Astrocyte (in vitro differentiated cells and primary cell): ENCODE measurements at regions not wholly inside any gene's neighbourhood (a gene's known extent, or its start where the extent isn't known, plus 50 kb on each side); places are given as distances from the start of the nearest gene placed in this dataset.

ENCODE experiments used
- DNase-seq: peaks from one replicate; pipeline ENCODE4 v3.0.0-alpha.2; 2010; ENCODE audit warnings: low read depth
- FAIRE-seq: peaks from 2 replicates; lab custom pipeline; 2011; peaks lifted over from hg19 to GRCh38; lab: Jason Lieb, UNC
- H2AFZ ChIP-seq: 2 replicates; pipeline ENCODE4 v1.6.0; 2012; ENCODE audit warnings: low read depth, low read length, inconsistent platforms
- H3K27ac ChIP-seq: 2 replicates; pipeline ENCODE4 v1.5.1; 2011; ENCODE audit warnings: low read depth, low read length, inconsistent platforms
- H3K27me3 ChIP-seq: 2 replicates; pipeline ENCODE4 v1.6.0; 2011; ENCODE audit warnings: low read length, inconsistent platforms; ENCODE audit not compliant: insufficient read depth
- H3K36me3 ChIP-seq: 2 replicates; pipeline ENCODE4 v1.5.1; 2011; ENCODE audit warnings: low read length, inconsistent platforms; ENCODE audit not compliant: insufficient read depth
- H3K4me1 ChIP-seq: 2 replicates; pipeline ENCODE4 v1.5.1; 2011; ENCODE audit warnings: low read length, inconsistent platforms; ENCODE audit not compliant: insufficient read depth
- H3K4me2 ChIP-seq: 2 replicates; pipeline ENCODE4 v1.6.0; 2012; ENCODE audit warnings: low read length, inconsistent platforms
- H3K4me3 ChIP-seq: 2 replicates; pipeline ENCODE4 v1.5.1; 2011; ENCODE audit warnings: low read depth, mild to moderate bottlenecking, low read length, inconsistent platforms; ENCODE audit not compliant: insufficient read depth
- H3K79me2 ChIP-seq: 2 replicates; pipeline ENCODE4 v1.6.0; 2012; ENCODE audit warnings: mild to moderate bottlenecking, low read length, inconsistent platforms; ENCODE audit not compliant: insufficient read depth
- H3K9ac ChIP-seq: 2 replicates; pipeline ENCODE4 v1.6.0; 2012; ENCODE audit warnings: mild to moderate bottlenecking, low read length, inconsistent platforms
- H3K9me3 ChIP-seq: 2 replicates; pipeline ENCODE4 v1.5.1; 2012; ENCODE audit warnings: low read depth, mild to moderate bottlenecking, low read length, inconsistent platforms; ENCODE audit not compliant: insufficient read depth
- H4K20me1 ChIP-seq: 2 replicates; pipeline ENCODE4 v1.6.0; 2012; ENCODE audit warnings: low read length, inconsistent platforms; ENCODE audit not compliant: insufficient read depth
- H3K27ac Mint-ChIP-seq: one replicate; pipeline ENCODE4 v1.8.0; 2021; ENCODE audit warnings: mild to moderate bottlenecking, mixed read lengths; ENCODE audit not compliant: unreplicated experiment
- H3K27me3 Mint-ChIP-seq: one replicate; pipeline ENCODE4 v1.8.0; 2021; ENCODE audit warnings: low read depth, mixed read lengths; ENCODE audit not compliant: unreplicated experiment
- H3K36me3 Mint-ChIP-seq: one replicate; pipeline ENCODE4 v1.8.0; 2021; ENCODE audit warnings: low read depth, mixed read lengths; ENCODE audit not compliant: unreplicated experiment
- H3K4me1 Mint-ChIP-seq: one replicate; pipeline ENCODE4 v1.8.0; 2021; ENCODE audit warnings: low read depth, mixed read lengths; ENCODE audit not compliant: unreplicated experiment
- H3K4me3 Mint-ChIP-seq: one replicate; pipeline ENCODE4 v1.8.0; 2021; ENCODE audit warnings: mild to moderate bottlenecking, moderate library complexity, mixed read lengths; ENCODE audit not compliant: unreplicated experiment
- H3K9me3 Mint-ChIP-seq: one replicate; pipeline ENCODE4 v1.8.0; 2021; ENCODE audit warnings: mild to moderate bottlenecking, mixed read lengths; ENCODE audit not compliant: unreplicated experiment
- CTCF ChIP-seq: IDR thresholded peaks from 2 replicates; pipeline ENCODE4 v1.5.1; 2011; ENCODE audit warnings: low read depth, mild to moderate bottlenecking, inconsistent platforms, low read length, moderate library complexity; ENCODE audit not compliant: insufficient read depth
- EZH2 ChIP-seq: IDR thresholded peaks from 2 replicates; pipeline ENCODE4 v1.6.1; 2012; ENCODE audit warnings: mild to moderate bottlenecking, low read length, inconsistent platforms; ENCODE audit not compliant: insufficient read depth

GRCh38 chr13:110780422-110780821 lies 66.9 kb downstream of the ING1 start:
- Histone ChIP-seq H3K27ac (no peak overlapping the region), H3K4me2 (no peak overlapping the region), H3K4me3 (no peak overlapping the region), H3K9me3 (peaks cover 5% of the 10 kb centered on the region), H3K27me3 (peaks cover 6% of the 10 kb centered on the region), H4K20me1 (no peaks in the 10 kb centered on the region), H3K4me1 (no peaks in the 10 kb centered on the region), H3K36me3 (no peaks in the 10 kb centered on the region), H2AFZ (no peak overlapping the region), H3K79me2 (no peaks in the 10 kb centered on the region), H3K9ac (no peak overlapping the region)
- TF ChIP-seq CTCF (no peak), EZH2 (no peak)
- H3K36me3 Mint-ChIP-seq, result no peaks in the 10 kb centered on the region
- peaks cover under 1% of the 10 kb centered on the region for H3K27me3 Mint-ChIP-seq
- FAIRE-seq (no peak), DNase-seq (no peak)
- H3K9me3 Mint-ChIP-seq, result peaks cover 14% of the 10 kb centered on the region
- no peak overlapping the region for H3K27ac Mint-ChIP-seq
- no peak overlapping the region for H3K4me3 Mint-ChIP-seq
- no peaks in the 10 kb centered on the region for H3K4me1 Mint-ChIP-seq

GRCh38 chr13:110782185-110782584 lies 68.7 kb downstream of the ING1 start:
- peaks cover 5% of the 10 kb centered on the region for H3K9me3 ChIP-seq
- no peak overlapping the region for H3K4me3 Mint-ChIP-seq
- H3K27ac Mint-ChIP-seq, result no peak overlapping the region
- H3K27me3 Mint-ChIP-seq, result peaks cover 2% of the 10 kb centered on the region
- H3K27me3 ChIP-seq, result peaks cover 6% of the 10 kb centered on the region
- DNase-seq, result no peak
- no peaks in the 10 kb centered on the region for H3K4me1 ChIP-seq
- no peak overlapping the region for H3K4me2 ChIP-seq
- no peaks in the 10 kb centered on the region for H3K36me3 Mint-ChIP-seq
- H3K4me1 Mint-ChIP-seq, result no peaks in the 10 kb centered on the region
- no peaks in the 10 kb centered on the region for H4K20me1 ChIP-seq
- H3K4me3 ChIP-seq, result no peak overlapping the region
- FAIRE-seq, result no peak
- TF ChIP-seq CTCF, result no peak
- TF ChIP-seq EZH2, result no peak
- no peak overlapping the region for H3K27ac ChIP-seq
- H3K9ac ChIP-seq, result no peak overlapping the region
- peaks cover 20% of the 10 kb centered on the region for H3K9me3 Mint-ChIP-seq
- no peaks in the 10 kb centered on the region for H3K79me2 ChIP-seq
- no peaks in the 10 kb centered on the region for H3K36me3 ChIP-seq
- H2AFZ ChIP-seq, result no peak overlapping the region

GRCh38 chr13:110784704-110785103 lies 71.2 kb downstream of the ING1 start:
- Mint-ChIP-seq H3K27ac (no peak overlapping the region), H3K4me1 (no peaks in the 10 kb centered on the region), H3K4me3 (no peak overlapping the region), H3K9me3 (peaks cover 20% of the 10 kb centered on the region), H3K27me3 (peaks cover 2% of the 10 kb centered on the region), H3K36me3 (peaks cover 3% of the 10 kb centered on the region)
- Histone ChIP-seq H3K9ac (no peak overlapping the region), H3K4me2 (no peak overlapping the region), H3K4me3 (no peak overlapping the region), H3K27ac (no peak overlapping the region), H3K9me3 (peaks cover 5% of the 10 kb centered on the region), H2AFZ (no peak overlapping the region), H3K79me2 (no peaks in the 10 kb centered on the region), H3K4me1 (no peaks in the 10 kb centered on the region), H3K27me3 (peaks cover 6% of the 10 kb centered on the region), H3K36me3 (no peaks in the 10 kb centered on the region), H4K20me1 (no peaks in the 10 kb centered on the region)
- DNase-seq (no peak), FAIRE-seq (no peak)
- TF ChIP-seq EZH2 (no peak), CTCF (no peak)
